ENCODE measurements at regions not wholly inside any gene's neighbourhood (a gene's known extent, or its start where the extent isn't known, plus 50 kb on each side); places are given as distances from the start of the nearest gene placed in this dataset.

GRCh38 chr2:155021618-155022017, 323.1 kb downstream of the KCNJ3 start:
- no peak overlapping the region for H3K27ac ChIP-seq
- no peak for ATAC-seq
- no peak overlapping the region for H3K4me3 ChIP-seq
- no peaks in the 10 kb centered on the region for H3K4me1 ChIP-seq
- no peaks in the 10 kb centered on the region for H3K9me3 ChIP-seq
- no peaks in the 10 kb centered on the region for H3K36me3 ChIP-seq
- 46 to 83% methylated on average over 1 of the region's 1 CpG for whole genome bisulfite sequencing, 2 donors (ENCODE audit: low coverage in 1 of 2)
- H3K27me3 ChIP-seq, result no peaks in the 10 kb centered on the region
- TF ChIP-seq POLR2A (IDR thresholded peaks at IDR 0.05), result no peak
- TF ChIP-seq POLR2AphosphoS5 (IDR thresholded peaks at IDR 0.05), result no peak
- TF ChIP-seq CTCF (IDR thresholded peaks at IDR 0.05), result no peak
- no peak for TF ChIP-seq EP300 (IDR thresholded peaks at IDR 0.05)

DNA sequence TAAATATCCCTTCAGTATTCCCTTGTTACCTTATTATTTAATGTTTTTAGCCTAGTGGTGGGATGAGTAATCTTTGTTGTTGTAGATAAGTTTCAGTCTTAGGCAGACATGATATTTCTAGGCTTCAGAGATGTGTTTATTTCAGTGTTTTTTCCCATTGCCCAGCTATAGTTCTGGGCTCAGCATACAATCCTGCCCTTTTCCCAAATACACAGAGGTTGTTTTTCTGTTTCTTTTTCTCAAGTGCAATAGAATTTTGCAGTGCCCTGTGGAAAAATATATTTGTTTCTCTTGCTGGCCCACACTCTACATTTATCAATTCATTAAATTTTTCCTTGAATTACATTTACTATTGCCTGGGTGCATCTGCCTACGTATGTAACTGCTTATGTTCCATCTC, 321.8 kb downstream of the KCNJ3 start:
- TF ChIP-seq POLR2AphosphoS5 (IDR thresholded peaks at IDR 0.05) (no peak), CTCF (IDR thresholded peaks at IDR 0.05) (no peak), POLR2A (IDR thresholded peaks at IDR 0.05) (no peak), EP300 (IDR thresholded peaks at IDR 0.05) (no peak)
- no peak overlapping the region for H3K27ac ChIP-seq
- 29 to 50% methylated on average over 1 of the region's 1 CpG for WGBS, 2 donors (ENCODE audit: low coverage in 1 of 2)
- no peaks in the 10 kb centered on the region for H3K36me3 ChIP-seq
- no peaks in the 10 kb centered on the region for H3K4me1 ChIP-seq
- H3K4me3 ChIP-seq, result no peak overlapping the region
- H3K27me3 ChIP-seq, result no peaks in the 10 kb centered on the region
- ATAC-seq, result no peak
- no peaks in the 10 kb centered on the region for H3K9me3 ChIP-seq

GRCh38 chr2:155010925-155011324, 312.4 kb downstream of the KCNJ3 start:
- Histone ChIP-seq H3K36me3 (no peaks in the 10 kb centered on the region), H3K9me3 (no peaks in the 10 kb centered on the region), H3K27me3 (no peaks in the 10 kb centered on the region), H3K27ac (no peak overlapping the region), H3K4me3 (no peak overlapping the region), H3K4me1 (no peaks in the 10 kb centered on the region)
- no CpG with 5 or more reads among the region's 2 CpGs for WGBS, 2 donors (ENCODE audit: low coverage in 1 of 2)
- no peak for ATAC-seq
- no peak for TF ChIP-seq POLR2AphosphoS5 (IDR thresholded peaks at IDR 0.05)
- TF ChIP-seq CTCF (IDR thresholded peaks at IDR 0.05), result no peak
- TF ChIP-seq EP300 (IDR thresholded peaks at IDR 0.05), result no peak
- TF ChIP-seq POLR2A (IDR thresholded peaks at IDR 0.05), result no peak

- Histone ChIP-seq H3K36me3 (no peaks in the 10 kb centered on the region), H3K27me3 (no peaks in the 10 kb centered on the region), H3K27ac (no peak overlapping the region), H3K4me3 (no peak overlapping the region), H3K4me1 (no peaks in the 10 kb centered on the region), H3K9me3 (no peaks in the 10 kb centered on the region)
- TF ChIP-seq POLR2AphosphoS5 (IDR thresholded peaks at IDR 0.05), result no peak
- no peak for ATAC-seq
- WGBS, 2 donors (ENCODE audit: low coverage in 1 of 2), result 30 to 45% methylated on average over 2 of the region's 2 CpGs
Measured at GRCh38 chr2:154995361-154995760, 296.9 kb downstream of the KCNJ3 start.

GRCh38 chr2:154992826-154993225, 294.3 kb downstream of the KCNJ3 start:
- 7 to 17% methylated on average over 2 of the region's 2 CpGs for WGBS, 2 donors (ENCODE audit: low coverage in 1 of 2)
- Histone ChIP-seq H3K9me3 (no peaks in the 10 kb centered on the region), H3K36me3 (no peaks in the 10 kb centered on the region), H3K4me3 (no peak overlapping the region), H3K27ac (no peak overlapping the region), H3K27me3 (no peaks in the 10 kb centered on the region), H3K4me1 (no peaks in the 10 kb centered on the region)
- ATAC-seq, result no peak
- TF ChIP-seq POLR2AphosphoS5 (IDR thresholded peaks at IDR 0.05) (no peak), CTCF (IDR thresholded peaks at IDR 0.05) (no peak), POLR2A (IDR thresholded peaks at IDR 0.05) (no peak), EP300 (IDR thresholded peaks at IDR 0.05) (no peak)

All from gastroesophageal sphincter (tissue), 4 donors.